Breast epithelium (tissue), 3 donors: ENCODE measurements at regions not wholly inside any gene's neighbourhood (a gene's known extent, or its start where the extent isn't known, plus 50 kb on each side); places are given as distances from the start of the nearest gene placed in this dataset.

Source experiments
- CTCF ChIP-seq, 3 donors: fragments of 450-650 bp; IDR thresholded peaks; one replicate each; pipeline ENCODE4 v1.5.1; 2016 to 2017; ENCODE audit warnings: antibody characterized with exemption in 3 of 3, mild to moderate bottlenecking in 3 of 3, moderate library complexity in 3 of 3
- POLR2A ChIP-seq: fragments of 450-650 bp; IDR thresholded peaks from one replicate; pipeline ENCODE4 v1.6.1; 2016; ENCODE audit warnings: antibody characterized with exemption, mild to moderate bottlenecking, moderate library complexity
- POLR2AphosphoS5 ChIP-seq, 3 donors: sonication (generic); formaldehyde crosslinking; IDR thresholded peaks; one replicate each; pipeline ENCODE4 v1.6.1; 2017; ENCODE audit warnings: antibody characterized with exemption in 3 of 3

GRCh38 chr2:155701721-155702120 is 630.8 kb downstream of the NR4A2 start:
- no peak for TF ChIP-seq CTCF (IDR thresholded peaks at IDR 0.05)
- no peak for TF ChIP-seq POLR2A
- no peak for TF ChIP-seq POLR2AphosphoS5 (IDR thresholded peaks at IDR 0.05)
